Thoracic aorta (tissue), 2 donors: ENCODE measurements at regions not wholly inside any gene's neighbourhood (a gene's known extent, or its start where the extent isn't known, plus 50 kb on each side); places are given as distances from the start of the nearest gene placed in this dataset.

Source experiments
- ATAC-seq: fragments of 150-250 bp; one replicate; pipeline ENCODE4 v1.8.0; 2017; ENCODE audit warnings: low read depth; ENCODE audit not compliant: insufficient number of reproducible peaks, low FRiP score
- DNase-seq: peaks from one replicate; pipeline ENCODE4 v3.0.0-alpha.2; 2020; ENCODE audit warnings: low spot score
- H3K27ac ChIP-seq, 2 donors: fragments of 200-600 bp; sonication (generic); 1 replicate in 1 of 2; 2 replicates in 1 of 2; pipeline ENCODE4 v1.5.1; 2016; ENCODE audit warnings: mild to moderate bottlenecking in 2 of 2, moderate library complexity in 2 of 2
- H3K27me3 ChIP-seq: fragments of 200-600 bp; sonication (generic); replicated peaks from 2 replicates; pipeline ENCODE4 v1.6.0; 2016; ENCODE audit warnings: mild to moderate bottlenecking; ENCODE audit not compliant: insufficient read depth
- H3K36me3 ChIP-seq: fragments of 200-600 bp; sonication (generic); one replicate; pipeline ENCODE4 v1.5.1; 2016
- H3K4me1 ChIP-seq, 2 donors: fragments of 200-600 bp; sonication (generic); 1 replicate in 1 of 2; 2 replicates in 1 of 2; pipeline versions ENCODE4 v1.5.1 to v1.6.0; 2016; ENCODE audit warnings: low read depth in 2 of 2, mild to moderate bottlenecking in 1 of 2; ENCODE audit not compliant: control insufficient read depth in 1 of 2
- H3K4me3 ChIP-seq: fragments of 200-600 bp; sonication (generic); 2 replicates; pipeline ENCODE4 v1.5.1; 2016; ENCODE audit warnings: mild to moderate bottlenecking
- H3K9me3 ChIP-seq: fragments of 200-600 bp; sonication (generic); 2 replicates; pipeline ENCODE4 v1.5.1; 2016
- TF ChIP-seq, protein P1 (sequence below): fragments of 200-600 bp; sonication (generic); IDR thresholded peaks from one replicate; pipeline ENCODE4 v1.5.1; 2019; ENCODE audit warnings: antibody characterized with exemption

DNA sequence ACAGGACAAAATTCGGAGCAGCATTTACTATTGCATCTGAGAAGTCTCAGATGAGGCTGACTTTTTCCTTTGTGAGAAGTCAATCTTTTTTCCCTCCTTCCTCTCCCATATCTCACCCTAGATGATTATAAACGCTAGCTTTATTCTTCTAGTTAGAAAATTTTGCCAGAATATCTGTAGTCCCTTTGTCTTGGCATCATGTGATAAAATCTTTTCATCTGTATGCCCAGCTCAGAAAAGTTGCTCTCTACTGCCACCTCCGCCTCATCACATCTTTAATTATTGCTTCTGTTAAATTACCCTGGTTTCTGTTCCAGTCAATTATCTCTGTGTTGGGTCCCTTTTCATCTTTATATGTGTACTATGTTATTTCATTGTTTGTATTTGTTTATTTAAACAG is 210.8 kb upstream of the SLC35G4 start:
- no peak overlapping the region for H3K27ac ChIP-seq
- no peak for ATAC-seq
- no peaks in the 10 kb centered on the region for H3K9me3 ChIP-seq
- no peaks in the 10 kb centered on the region for H3K36me3 ChIP-seq
- H3K4me3 ChIP-seq: no peak overlapping the region
- no peaks in the 10 kb centered on the region for H3K4me1 ChIP-seq
- no peak for DNase-seq
- H3K27me3 ChIP-seq: no peaks in the 10 kb centered on the region
- TF ChIP-seq, protein P1, sequence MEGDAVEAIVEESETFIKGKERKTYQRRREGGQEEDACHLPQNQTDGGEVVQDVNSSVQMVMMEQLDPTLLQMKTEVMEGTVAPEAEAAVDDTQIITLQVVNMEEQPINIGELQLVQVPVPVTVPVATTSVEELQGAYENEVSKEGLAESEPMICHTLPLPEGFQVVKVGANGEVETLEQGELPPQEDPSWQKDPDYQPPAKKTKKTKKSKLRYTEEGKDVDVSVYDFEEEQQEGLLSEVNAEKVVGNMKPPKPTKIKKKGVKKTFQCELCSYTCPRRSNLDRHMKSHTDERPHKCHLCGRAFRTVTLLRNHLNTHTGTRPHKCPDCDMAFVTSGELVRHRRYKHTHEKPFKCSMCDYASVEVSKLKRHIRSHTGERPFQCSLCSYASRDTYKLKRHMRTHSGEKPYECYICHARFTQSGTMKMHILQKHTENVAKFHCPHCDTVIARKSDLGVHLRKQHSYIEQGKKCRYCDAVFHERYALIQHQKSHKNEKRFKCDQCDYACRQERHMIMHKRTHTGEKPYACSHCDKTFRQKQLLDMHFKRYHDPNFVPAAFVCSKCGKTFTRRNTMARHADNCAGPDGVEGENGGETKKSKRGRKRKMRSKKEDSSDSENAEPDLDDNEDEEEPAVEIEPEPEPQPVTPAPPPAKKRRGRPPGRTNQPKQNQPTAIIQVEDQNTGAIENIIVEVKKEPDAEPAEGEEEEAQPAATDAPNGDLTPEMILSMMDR: no peak

DNA sequence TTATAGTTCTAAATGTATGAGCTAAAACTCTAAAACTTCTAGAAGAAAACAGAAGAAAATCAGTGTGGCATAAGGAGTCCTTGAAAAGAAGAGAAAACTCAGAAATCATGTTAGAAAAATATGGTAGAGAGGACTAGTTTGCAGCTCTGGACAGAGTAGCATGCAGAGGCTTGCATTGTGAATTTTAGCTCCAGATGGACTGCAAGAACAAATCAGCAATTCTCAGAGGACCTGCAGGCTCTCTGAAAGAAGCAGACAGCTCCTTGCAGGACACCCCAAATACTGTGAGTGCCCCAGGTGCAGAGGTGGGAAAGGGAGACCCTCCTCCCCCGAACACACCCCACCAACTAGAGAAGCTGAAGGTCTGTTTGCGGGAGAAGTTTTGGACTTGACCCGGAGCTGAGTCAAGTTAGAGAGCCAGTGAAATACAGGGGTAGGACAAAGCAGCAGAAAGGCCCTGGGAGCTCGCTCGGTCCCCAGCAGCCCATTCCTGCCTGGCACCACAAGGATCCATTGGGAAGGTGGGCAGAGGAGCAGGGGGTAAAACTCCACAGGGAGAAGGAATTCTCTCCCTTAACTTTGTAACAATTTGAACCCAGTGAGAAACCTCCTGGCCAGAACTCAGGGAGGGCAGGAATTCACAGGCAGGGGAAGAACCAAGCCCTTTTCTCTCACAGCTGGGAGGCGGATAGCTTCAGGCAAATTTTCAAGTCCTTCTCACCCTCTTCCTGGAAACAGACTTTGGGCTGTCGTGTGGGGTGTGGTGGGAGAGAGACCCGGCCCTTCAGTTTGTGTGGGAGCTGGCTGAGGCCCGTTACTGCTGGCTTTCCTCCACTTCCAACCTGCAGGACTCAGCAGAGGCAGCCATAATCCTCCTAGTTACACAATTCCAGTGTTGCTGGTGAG is 216.2 kb upstream of the SLC35G4 start:
- H3K9me3 ChIP-seq: no peaks in the 10 kb centered on the region
- no peak for DNase-seq

DNA sequence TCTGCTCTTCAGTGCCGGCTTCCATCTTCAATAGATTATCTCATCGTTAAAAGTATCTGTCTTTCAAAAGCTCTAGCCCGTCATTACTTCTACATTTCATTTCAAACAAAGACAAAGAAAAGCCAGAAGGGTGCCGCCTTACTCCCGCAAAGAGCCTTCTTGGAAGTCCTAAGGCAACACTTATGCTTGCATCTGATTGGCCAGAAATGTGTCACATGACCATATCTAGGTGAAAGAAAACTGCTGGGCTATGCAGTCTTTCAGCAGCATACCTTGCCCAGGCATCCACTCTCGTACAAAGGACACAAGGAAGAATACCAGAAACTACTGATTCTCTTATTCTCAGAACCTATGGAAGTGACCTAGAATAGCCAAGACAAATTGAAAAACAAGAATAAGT is 217.1 kb upstream of the SLC35G4 start:
- H3K36me3 ChIP-seq: no peaks in the 10 kb centered on the region
- no peak overlapping the region for H3K4me3 ChIP-seq
- no peaks in the 10 kb centered on the region for H3K4me1 ChIP-seq
- H3K27ac ChIP-seq: no peak overlapping the region
- no peaks in the 10 kb centered on the region for H3K27me3 ChIP-seq
- TF ChIP-seq, protein P1: no peak
- ATAC-seq (no peak), DNase-seq (no peak)
- no peaks in the 10 kb centered on the region for H3K9me3 ChIP-seq

More for the DNA sequence above, 216.2 kb upstream of the SLC35G4 start:
- H3K36me3 ChIP-seq: no peaks in the 10 kb centered on the region
- no peak for ATAC-seq
- H3K4me1 ChIP-seq: no peaks in the 10 kb centered on the region
- no peaks in the 10 kb centered on the region for H3K27me3 ChIP-seq
- TF ChIP-seq, protein P1: no peak
- H3K4me3 ChIP-seq: no peak overlapping the region
- H3K27ac ChIP-seq: no peak overlapping the region

DNA sequence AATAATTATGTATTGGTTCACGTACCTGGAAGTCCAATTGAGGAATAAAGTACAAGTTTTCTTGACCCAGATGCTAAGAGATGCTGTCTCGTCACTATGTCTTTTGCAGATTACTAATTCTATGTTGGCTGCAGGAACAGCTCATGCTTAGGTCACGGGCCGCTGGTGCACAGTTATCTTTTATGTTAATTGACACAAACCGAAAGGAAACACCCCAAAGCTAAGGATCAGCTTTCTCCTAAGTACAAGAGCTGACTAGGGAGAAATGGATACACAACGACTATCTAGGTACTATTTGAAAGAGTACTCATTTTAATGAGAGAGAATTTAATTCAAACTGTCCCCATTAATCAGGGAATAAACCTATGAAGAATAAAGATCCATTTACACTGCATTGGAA is 217.7 kb upstream of the SLC35G4 start:
- H3K4me3 ChIP-seq: no peak overlapping the region
- ATAC-seq (no peak), DNase-seq (no peak)
- H3K27ac ChIP-seq: no peak overlapping the region
- H3K4me1 ChIP-seq: no peaks in the 10 kb centered on the region
- no peaks in the 10 kb centered on the region for H3K27me3 ChIP-seq
- TF ChIP-seq, protein P1: no peak
- H3K9me3 ChIP-seq: no peaks in the 10 kb centered on the region
- no peaks in the 10 kb centered on the region for H3K36me3 ChIP-seq

DNA sequence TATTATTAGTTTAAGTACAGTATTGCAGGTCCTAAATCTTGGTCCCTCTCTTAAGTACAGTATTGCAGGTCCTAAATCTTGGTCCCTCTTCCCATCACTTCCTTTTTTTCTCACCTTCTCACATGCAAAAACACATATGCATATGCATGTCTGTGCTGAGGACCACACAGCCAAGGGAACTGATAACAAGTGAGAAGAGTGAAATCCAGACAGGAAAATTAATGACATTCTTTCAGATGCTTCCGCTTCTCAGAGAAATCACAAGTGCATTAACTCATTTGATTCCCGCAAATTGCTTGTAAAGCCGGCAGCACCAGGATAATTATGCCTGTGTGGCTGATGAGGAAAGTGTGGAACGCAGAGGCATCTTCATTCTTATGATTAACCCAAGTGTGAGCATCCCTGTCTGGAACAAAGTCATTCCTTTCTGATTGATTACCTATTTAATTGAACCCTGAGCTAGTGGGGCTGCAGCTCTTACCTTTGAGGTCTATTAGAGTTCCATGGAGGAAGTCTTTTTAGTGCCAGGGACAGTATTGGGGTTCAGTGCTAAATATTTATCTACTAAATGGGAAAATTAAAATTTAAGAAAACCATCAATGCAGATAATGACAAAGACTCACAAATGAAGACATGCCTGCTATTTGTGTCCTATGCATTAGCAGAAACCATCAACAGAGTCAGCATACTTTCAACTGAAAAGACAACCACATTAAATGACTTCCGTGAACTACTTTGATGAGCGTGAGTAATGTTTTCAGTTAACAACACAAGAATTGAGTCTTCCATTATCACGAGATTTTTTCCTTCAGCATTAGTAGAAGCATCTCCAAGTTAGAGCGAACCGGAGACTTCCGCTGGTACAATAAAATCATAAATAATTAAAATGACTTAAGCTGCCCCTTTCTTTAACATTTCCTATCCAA is 220.4 kb upstream of the SLC35G4 start:
- TF ChIP-seq, protein P1: no peak
- H3K4me1 ChIP-seq: no peaks in the 10 kb centered on the region

More for the DNA sequence above, 220.4 kb upstream of the SLC35G4 start:
- H3K4me3 ChIP-seq: no peak overlapping the region
- no peak for ATAC-seq
- H3K36me3 ChIP-seq: no peaks in the 10 kb centered on the region
- DNase-seq: no peak
- H3K27me3 ChIP-seq: no peaks in the 10 kb centered on the region
- H3K9me3 ChIP-seq: no peaks in the 10 kb centered on the region
- H3K27ac ChIP-seq: no peak overlapping the region
